ENCODE measurements at regions not wholly inside any gene's neighbourhood (a gene's known extent, or its start where the extent isn't known, plus 50 kb on each side); places are given as distances from the start of the nearest gene placed in this dataset.

- no peak for DNase-seq
- no peak overlapping the region for H3K4me3 Mint-ChIP-seq (ENCODE audit: unreplicated experiment)
- peaks cover 3% of the 10 kb centered on the region for H3K4me1 Mint-ChIP-seq (ENCODE audit: low read depth, unreplicated experiment)
- TF ChIP-seq CTCF (IDR thresholded peaks at IDR 0.05; ENCODE audit: partially characterized antibody, unreplicated experiment) = no peak
- no peaks in the 10 kb centered on the region for H3K27me3 Mint-ChIP-seq (ENCODE audit: unreplicated experiment)
- no peaks in the 10 kb centered on the region for H3K36me3 Mint-ChIP-seq (ENCODE audit: unreplicated experiment)
- no peak overlapping the region for H3K27ac Mint-ChIP-seq (ENCODE audit: unreplicated experiment)
- no peaks in the 10 kb centered on the region for H3K9me3 Mint-ChIP-seq (ENCODE audit: unreplicated experiment)
These were observed 380.4 kb upstream of the POU3F3 start for GRCh38 chr2:104473546-104473945.

DNA sequence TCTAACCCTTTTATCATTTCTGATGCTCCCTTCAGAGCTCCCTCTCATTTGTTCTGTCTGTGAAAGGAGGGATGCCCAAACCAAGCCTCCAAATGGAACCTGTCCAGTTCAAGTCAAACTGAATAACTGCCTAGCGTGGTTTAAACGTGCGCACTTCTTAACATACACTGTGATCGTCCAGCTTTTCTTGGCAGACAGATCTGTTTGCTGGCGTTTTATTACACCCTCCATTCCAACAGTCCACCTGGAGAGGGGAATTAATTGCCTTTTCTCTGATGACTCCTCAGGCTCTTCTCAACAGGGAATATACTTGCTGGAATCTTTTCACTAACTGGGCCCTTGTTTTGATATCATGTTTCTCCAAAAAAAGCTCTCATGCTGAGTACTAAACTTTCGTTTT lies 379.2 kb upstream of the POU3F3 start:
- Mint-ChIP-seq H3K9me3 (ENCODE audit: unreplicated experiment) (no peaks in the 10 kb centered on the region), H3K4me3 (ENCODE audit: unreplicated experiment) (no peak overlapping the region), H3K27me3 (ENCODE audit: unreplicated experiment) (no peaks in the 10 kb centered on the region), H3K4me1 (ENCODE audit: low read depth, unreplicated experiment) (peaks cover under 1% of the 10 kb centered on the region), H3K36me3 (ENCODE audit: unreplicated experiment) (no peaks in the 10 kb centered on the region), H3K27ac (ENCODE audit: unreplicated experiment) (no peak overlapping the region)
- TF ChIP-seq CTCF (IDR thresholded peaks at IDR 0.05; ENCODE audit: partially characterized antibody, unreplicated experiment) = no peak
- DNase-seq = no peak

DNA sequence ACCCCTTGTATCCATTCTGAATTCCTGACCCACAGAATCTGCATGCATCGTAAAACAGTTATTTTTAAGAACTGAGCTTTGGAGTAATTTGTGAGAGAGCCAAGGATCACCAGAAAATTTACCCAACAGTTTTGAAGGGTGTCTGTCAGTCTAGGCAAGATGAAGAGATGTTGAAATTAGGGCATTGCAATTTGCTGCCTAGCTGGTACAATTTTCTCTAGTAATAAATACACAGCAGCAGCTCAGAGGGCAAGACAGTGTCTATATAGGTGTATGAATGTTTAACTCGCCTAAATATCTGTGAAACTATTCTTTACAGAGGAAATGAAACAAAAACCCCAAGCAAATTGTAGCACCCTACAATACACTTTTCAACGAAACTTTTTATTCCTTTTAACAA lies 377.8 kb upstream of the POU3F3 start:
- TF ChIP-seq CTCF (IDR thresholded peaks at IDR 0.05; ENCODE audit: partially characterized antibody, unreplicated experiment) = no peak
- Mint-ChIP-seq H3K27ac (ENCODE audit: unreplicated experiment) (no peak overlapping the region), H3K9me3 (ENCODE audit: unreplicated experiment) (no peaks in the 10 kb centered on the region), H3K36me3 (ENCODE audit: unreplicated experiment) (no peaks in the 10 kb centered on the region), H3K27me3 (ENCODE audit: unreplicated experiment) (no peaks in the 10 kb centered on the region), H3K4me3 (ENCODE audit: unreplicated experiment) (no peak overlapping the region), H3K4me1 (ENCODE audit: low read depth, unreplicated experiment) (no peaks in the 10 kb centered on the region)
- DNase-seq = no peak

GRCh38 chr2:104476563-104476988 lies 377.3 kb upstream of the POU3F3 start:
- H3K36me3 Mint-ChIP-seq (ENCODE audit: unreplicated experiment) = no peaks in the 10 kb centered on the region
- no peak overlapping the region for H3K4me3 Mint-ChIP-seq (ENCODE audit: unreplicated experiment)
- no peaks in the 10 kb centered on the region for H3K27me3 Mint-ChIP-seq (ENCODE audit: unreplicated experiment)
- no peak overlapping the region for H3K27ac Mint-ChIP-seq (ENCODE audit: unreplicated experiment)
- H3K9me3 Mint-ChIP-seq (ENCODE audit: unreplicated experiment) = no peaks in the 10 kb centered on the region
- TF ChIP-seq CTCF (IDR thresholded peaks at IDR 0.05; ENCODE audit: partially characterized antibody, unreplicated experiment) = no peak
- no peaks in the 10 kb centered on the region for H3K4me1 Mint-ChIP-seq (ENCODE audit: low read depth, unreplicated experiment)
- no peak for DNase-seq

DNA sequence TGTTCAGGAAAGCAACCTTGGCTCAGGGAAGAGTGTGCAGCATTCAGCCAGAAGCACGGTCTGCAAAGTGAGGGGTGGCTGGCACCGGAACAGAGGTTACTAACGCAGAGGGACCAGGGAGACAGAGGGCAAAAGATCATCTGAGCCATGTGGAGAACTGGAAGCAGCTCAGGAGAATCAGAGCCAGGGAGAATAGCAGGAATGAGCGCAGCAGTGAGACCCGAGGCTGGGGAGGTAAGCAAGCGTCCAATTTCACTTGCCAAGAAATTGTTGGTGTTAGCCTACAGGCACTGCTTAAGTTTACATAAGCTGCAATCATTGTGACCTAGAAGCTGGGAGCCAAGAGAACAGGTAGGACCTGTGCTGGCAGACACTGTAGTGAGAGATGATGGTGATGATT lies 372.6 kb upstream of the POU3F3 start:
- no peak for DNase-seq
- H3K36me3 Mint-ChIP-seq (ENCODE audit: unreplicated experiment) = no peaks in the 10 kb centered on the region
- H3K27ac Mint-ChIP-seq (ENCODE audit: unreplicated experiment) = no peak overlapping the region
- H3K9me3 Mint-ChIP-seq (ENCODE audit: unreplicated experiment) = no peaks in the 10 kb centered on the region
- H3K4me1 Mint-ChIP-seq (ENCODE audit: low read depth, unreplicated experiment) = no peaks in the 10 kb centered on the region
- no peaks in the 10 kb centered on the region for H3K27me3 Mint-ChIP-seq (ENCODE audit: unreplicated experiment)
- TF ChIP-seq CTCF (IDR thresholded peaks at IDR 0.05; ENCODE audit: partially characterized antibody, unreplicated experiment) = no peak
- H3K4me3 Mint-ChIP-seq (ENCODE audit: unreplicated experiment) = no peak overlapping the region

Data from glutamatergic neuron (in vitro differentiated cells).